Naive B cell (primary cell): ENCODE measurements at regions not wholly inside any gene's neighbourhood (a gene's known extent, or its start where the extent isn't known, plus 50 kb on each side); places are given as distances from the start of the nearest gene placed in this dataset.

Source experiments
- ATAC-seq, 2 donors: fragments of 150-1000 bp; cut with Tn5 transposase; 2 replicates each; pipeline ENCODE4 v1.10.0; 2021; ENCODE audit warnings: low read depth in 2 of 2, mild to moderate bottlenecking in 2 of 2, moderate library complexity in 2 of 2
- DNase-seq: peaks from one replicate; pipeline ENCODE4 v3.0.0; 2022
- H3K27ac Mint-ChIP-seq, 6 donors: one replicate each; pipeline ENCODE4 v1.8.0; 2020 to 2022; ENCODE audit warnings: mild to moderate bottlenecking in 6 of 6, mixed read lengths in 6 of 6, moderate library complexity in 5 of 6, inconsistent platforms in 2 of 6
- H3K27me3 Mint-ChIP-seq, 3 donors: one replicate each; pipeline ENCODE4 v1.8.0; 2021 to 2022; ENCODE audit warnings: mixed read lengths in 3 of 3, mild to moderate bottlenecking in 1 of 3
- H3K36me3 Mint-ChIP-seq, 2 donors: one replicate each; pipeline ENCODE4 v1.8.0; 2020 to 2022; ENCODE audit warnings: mixed read lengths in 2 of 2, inconsistent platforms in 1 of 2, mild to moderate bottlenecking in 1 of 2
- H3K4me1 Mint-ChIP-seq, 3 donors: one replicate each; pipeline ENCODE4 v1.8.0; 2020 to 2022; ENCODE audit warnings: mixed read lengths in 3 of 3, inconsistent platforms in 1 of 3, mild to moderate bottlenecking in 1 of 3, moderate library complexity in 1 of 3
- H3K4me3 Mint-ChIP-seq, 8 donors: one replicate each; pipeline ENCODE4 v1.8.0; 2020 to 2022; ENCODE audit warnings: mild to moderate bottlenecking in 8 of 8, mixed read lengths in 8 of 8, moderate library complexity in 8 of 8, inconsistent platforms in 2 of 8
- H3K9me3 Mint-ChIP-seq, 7 donors: one replicate each; pipeline ENCODE4 v1.8.0; 2020 to 2022; ENCODE audit warnings: mixed read lengths in 7 of 7, mild to moderate bottlenecking in 5 of 7, inconsistent platforms in 2 of 7, moderate library complexity in 1 of 7

DNA sequence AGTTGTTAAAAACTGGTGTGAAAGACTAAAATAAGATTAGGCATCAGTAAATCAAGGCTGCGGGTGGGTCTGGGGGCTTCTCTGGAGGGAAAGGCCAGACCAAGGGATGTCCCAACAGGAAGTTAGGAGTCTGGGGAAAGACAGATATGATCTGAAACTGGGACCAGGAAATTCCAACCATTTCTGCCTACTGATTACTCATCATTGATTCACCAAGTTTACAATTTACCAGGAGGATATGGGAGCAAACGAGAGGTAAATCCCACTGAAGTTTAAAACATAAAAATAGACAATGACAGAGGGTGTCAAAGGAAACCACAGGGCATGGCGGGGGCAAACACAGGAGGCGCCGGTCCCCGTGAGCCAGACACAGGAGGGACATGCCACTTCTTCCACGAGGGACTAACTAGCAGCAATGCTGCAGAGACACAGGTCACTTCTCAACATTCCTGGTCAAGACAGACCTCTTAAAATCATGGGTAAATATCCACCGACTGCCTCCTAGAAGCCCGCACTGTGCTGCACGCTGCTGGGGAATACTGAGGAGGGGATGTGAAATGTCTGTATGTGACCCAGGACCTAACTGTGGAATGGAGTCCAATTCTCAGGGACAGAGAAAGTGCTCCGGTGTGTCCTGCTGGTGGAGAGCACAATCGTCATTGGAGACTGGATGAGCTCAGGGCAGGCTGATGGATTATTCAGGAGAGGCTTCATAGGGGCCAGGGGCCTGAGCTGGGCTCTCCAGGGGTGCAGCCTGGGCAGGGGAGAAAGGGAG lies 153.4 kb upstream of the KLF14 start:
- Mint-ChIP-seq H3K27me3 (no peaks in the 10 kb centered on the region), H3K36me3 (peaks cover 4 to 7% of the 10 kb centered on the region in 2 donors), H3K9me3 (no peaks in the 10 kb centered on the region), H3K4me3 (peak overlapping the region in 1 of 8 donors; percentile 68), H3K4me1 (peaks cover 0 to 18% (median 7%) of the 10 kb centered on the region in 3 donors), H3K27ac (peak overlapping the region in 4 of 6 donors; percentile 24 to 84 (median 54))
- ATAC-seq = no peak
- DNase-seq = no peak

DNA sequence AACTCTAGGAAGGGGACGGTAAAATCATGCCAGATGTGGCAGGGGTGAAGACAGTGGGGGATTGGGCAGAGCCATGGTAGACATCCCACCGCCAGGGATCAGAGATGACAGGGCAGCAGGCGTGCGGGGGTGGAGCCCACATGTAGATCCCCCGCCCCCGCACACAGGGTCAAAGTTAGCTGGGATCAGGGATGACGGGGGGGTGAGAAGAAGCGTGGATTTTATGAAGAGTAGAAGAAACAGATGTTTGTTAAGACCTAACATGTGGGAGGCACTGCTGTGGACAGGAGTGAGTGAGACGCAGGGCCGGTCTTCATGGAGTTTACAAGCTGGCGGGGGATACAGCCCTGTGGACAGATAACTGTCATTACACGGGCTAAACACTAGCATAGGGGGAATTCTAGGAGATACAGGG lies 154.0 kb upstream of the KLF14 start:
- H3K36me3 Mint-ChIP-seq = peaks cover 0 to 7% of the 10 kb centered on the region in 2 donors
- peak overlapping the region in 4 of 6 donors; percentile 27 to 80 (median 72) for H3K27ac Mint-ChIP-seq
- no peaks in the 10 kb centered on the region for H3K27me3 Mint-ChIP-seq
- peaks cover 4 to 18% (median 12%) of the 10 kb centered on the region in 3 donors for H3K4me1 Mint-ChIP-seq
- H3K4me3 Mint-ChIP-seq = peak overlapping the region in 1 of 8 donors; percentile 68
- H3K9me3 Mint-ChIP-seq = no peaks in the 10 kb centered on the region
- no peak for DNase-seq
- no peak for ATAC-seq

DNA sequence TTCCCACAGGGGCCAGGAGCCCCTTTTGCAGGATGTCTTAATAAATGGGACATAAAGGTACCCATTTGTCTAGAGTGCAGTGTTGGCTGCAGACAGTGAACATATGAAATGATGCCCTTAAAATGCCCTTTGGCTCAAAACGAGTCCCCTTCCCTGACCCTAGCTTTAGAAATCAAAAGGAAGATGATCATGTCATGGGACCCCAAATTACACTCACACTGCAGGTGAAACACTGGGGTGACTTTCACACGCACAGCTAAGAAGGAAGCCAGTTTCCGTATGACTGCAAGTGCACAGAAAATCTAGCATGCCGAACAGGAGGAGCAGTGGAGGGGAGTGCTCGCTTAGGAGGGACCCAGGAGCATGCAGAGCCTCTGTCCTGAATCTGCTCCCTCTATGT lies 154.5 kb upstream of the KLF14 start:
- H3K4me1 Mint-ChIP-seq = peaks cover 4 to 18% (median 12%) of the 10 kb centered on the region in 3 donors
- ATAC-seq = no peak

DNA sequence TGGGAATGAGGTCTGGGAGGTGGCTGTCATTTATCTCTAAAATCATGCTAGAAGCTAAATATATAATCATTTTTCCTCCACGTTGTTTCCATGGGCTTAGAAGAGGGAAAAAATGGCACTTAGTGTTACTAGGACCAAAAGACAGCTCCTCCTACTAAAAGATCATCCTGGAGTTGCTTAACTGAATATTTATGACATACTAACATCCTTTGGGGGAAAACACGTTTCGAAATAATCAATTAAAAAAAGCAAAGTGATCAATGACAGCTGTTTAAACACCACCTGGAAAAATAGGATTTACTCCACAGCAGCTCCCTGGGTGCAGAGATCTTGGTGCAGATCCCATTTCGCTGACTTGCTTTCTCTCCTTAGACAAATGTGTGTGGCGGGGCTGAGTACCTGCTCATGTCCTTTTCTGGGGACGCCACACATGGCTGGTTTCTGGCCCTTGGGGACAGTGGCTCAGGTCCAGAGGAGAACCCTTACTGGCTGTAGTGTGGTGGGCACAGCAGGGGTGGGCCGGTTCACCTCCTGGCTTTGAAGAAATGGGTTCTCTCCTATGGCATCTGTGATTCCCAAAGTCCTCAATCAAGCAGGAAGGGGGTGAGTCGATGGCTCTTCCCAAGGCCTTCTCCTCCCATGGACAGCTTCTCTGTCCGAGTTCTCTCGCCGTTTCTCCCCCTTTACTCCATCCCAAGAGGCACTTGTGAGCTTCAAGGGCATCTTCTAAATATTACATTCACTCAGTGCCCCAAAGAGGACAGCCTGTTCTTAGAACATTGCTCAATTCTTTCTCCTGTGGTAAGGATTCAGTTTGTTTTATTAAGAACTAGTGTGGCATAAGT lies 156.4 kb upstream of the KLF14 start:
- Mint-ChIP-seq H3K36me3 (peaks cover 5 to 16% of the 10 kb centered on the region in 2 donors), H3K27me3 (no peaks in the 10 kb centered on the region), H3K27ac (peak overlapping the region in 1 of 6 donors; percentile 33), H3K9me3 (no peaks in the 10 kb centered on the region), H3K4me3 (no peak overlapping the region), H3K4me1 (peaks cover 22 to 36% (median 24%) of the 10 kb centered on the region in 3 donors)
- no peak for DNase-seq
- no peak for ATAC-seq

More for the DNA sequence above, 154.5 kb upstream of the KLF14 start:
- DNase-seq = no peak
- peaks cover 0 to 7% of the 10 kb centered on the region in 2 donors for H3K36me3 Mint-ChIP-seq
- no peak overlapping the region for H3K4me3 Mint-ChIP-seq
- H3K27ac Mint-ChIP-seq = peak overlapping the region in 3 of 6 donors; percentile 72 to 86 (median 76)
- no peaks in the 10 kb centered on the region for H3K27me3 Mint-ChIP-seq
- no peaks in the 10 kb centered on the region for H3K9me3 Mint-ChIP-seq

DNA sequence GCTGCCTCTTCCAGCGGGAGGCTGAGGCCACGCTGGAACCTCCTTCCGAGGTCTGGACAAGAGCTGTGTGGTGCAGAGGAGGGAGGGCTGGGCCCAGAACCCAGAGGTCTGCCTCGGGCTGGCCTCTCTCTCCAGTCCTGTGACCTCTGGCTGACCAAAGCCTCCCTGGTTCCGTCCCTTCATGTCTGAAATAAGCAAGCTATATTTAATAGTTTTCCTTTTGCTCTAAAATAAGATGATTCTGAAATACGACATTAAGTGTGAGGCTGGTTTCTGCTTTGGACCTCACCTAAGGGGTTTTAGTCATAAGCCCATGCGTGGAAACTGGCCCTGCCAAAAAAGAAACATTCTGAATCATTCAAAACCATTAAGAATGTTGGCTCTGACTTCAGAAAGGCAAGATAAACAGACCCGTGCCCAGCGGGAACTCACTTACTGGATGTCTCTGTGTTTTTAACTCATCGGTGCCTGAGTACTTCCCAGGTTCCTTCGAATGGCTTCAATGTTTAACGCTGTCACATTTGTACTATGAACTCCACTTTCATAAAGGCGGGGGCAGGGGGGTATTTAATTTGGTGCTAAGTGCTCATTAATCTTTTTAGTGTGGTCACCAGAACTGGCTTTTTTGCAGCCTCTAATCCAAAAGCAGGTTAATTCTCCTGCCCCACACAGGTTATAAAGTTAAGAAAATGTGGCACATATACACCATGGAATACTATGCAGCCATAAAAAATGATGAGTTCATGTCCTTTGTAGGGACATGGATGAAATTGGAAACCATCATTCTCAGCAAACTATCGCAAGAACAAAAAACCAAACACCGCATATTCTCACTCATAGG lies 157.5 kb upstream of the KLF14 start:
- Mint-ChIP-seq H3K27ac (no peak overlapping the region), H3K4me3 (no peak overlapping the region), H3K36me3 (peaks cover 8 to 21% of the 10 kb centered on the region in 2 donors), H3K4me1 (peaks cover 29 to 45% (median 31%) of the 10 kb centered on the region in 3 donors), H3K9me3 (no peaks in the 10 kb centered on the region), H3K27me3 (no peaks in the 10 kb centered on the region)
- DNase-seq (no peak), ATAC-seq (no peak)

DNA sequence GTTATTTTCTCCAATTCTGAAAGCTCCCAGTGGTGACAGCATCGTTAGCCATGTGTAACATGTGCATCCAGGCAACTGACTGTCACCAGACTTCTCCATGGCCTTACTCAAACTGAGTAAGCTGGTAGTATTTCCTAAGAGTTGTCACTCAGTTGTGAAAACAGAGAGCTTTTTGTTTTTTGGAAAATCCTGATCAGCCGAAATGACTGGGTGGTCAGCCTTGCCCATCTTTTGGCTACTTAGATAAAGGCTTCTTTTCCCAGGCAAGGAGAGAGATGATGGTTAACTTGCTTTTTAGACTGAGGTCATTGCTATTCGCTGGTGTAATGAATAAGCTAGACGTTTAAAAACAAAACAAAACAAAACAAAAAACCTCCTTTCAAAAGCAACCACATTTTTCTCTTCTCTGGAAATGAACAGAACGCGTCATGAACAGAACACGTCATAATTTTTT lies 159.5 kb upstream of the KLF14 start:
- DNase-seq (no peak), ATAC-seq (no peak)
- peaks cover 37 to 53% (median 42%) of the 10 kb centered on the region in 3 donors for H3K4me1 Mint-ChIP-seq
- H3K36me3 Mint-ChIP-seq = peaks cover 11 to 23% of the 10 kb centered on the region in 2 donors
- H3K9me3 Mint-ChIP-seq = no peaks in the 10 kb centered on the region
- no peak overlapping the region for H3K4me3 Mint-ChIP-seq
- no peaks in the 10 kb centered on the region for H3K27me3 Mint-ChIP-seq
- peak overlapping the region in 5 of 6 donors; percentile 25 to 82 (median 56) for H3K27ac Mint-ChIP-seq

DNA sequence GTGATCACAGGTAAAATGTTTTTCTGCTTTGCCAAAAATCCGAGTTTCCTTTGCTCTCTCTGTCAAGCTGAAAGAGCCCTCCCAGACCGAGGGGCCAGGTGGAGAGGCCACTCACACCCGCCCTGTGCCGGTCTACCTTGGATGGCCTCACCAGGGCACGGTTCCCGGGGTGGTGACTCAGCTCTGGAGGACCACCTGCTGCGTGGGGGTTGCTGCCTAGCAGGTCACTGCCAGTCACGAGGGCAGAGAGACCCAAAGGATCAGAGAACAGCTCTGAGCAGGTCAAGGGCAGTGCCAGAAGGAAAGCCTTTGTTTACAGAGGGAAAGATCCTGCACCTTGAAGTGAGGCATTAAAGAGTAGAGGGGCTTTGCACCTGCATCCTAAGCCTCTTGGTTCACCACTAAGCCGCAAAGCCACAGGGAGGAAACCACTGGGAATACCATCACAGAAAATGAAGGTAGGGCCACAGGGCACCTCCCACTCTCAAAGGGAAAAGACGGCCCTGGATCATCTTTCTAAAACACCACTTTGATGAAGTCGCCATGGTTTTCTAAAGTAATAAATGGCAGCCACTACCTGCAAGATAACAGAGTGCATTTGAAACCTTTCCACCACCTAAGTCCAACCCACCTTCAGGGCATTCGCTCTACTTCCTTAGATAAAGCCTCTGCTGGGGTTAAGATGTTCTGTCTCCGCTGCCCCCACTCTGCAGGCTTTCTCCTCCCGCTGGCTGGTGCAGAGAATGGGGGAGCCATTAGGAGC lies 160.3 kb upstream of the KLF14 start:
- Mint-ChIP-seq H3K4me1 (peaks cover 42 to 57% (median 51%) of the 10 kb centered on the region in 3 donors), H3K9me3 (no peaks in the 10 kb centered on the region), H3K36me3 (peaks cover 11 to 23% of the 10 kb centered on the region in 2 donors), H3K4me3 (no peak overlapping the region), H3K27me3 (no peaks in the 10 kb centered on the region), H3K27ac (peak overlapping the region; percentile 25 to 93 (median 84))
- ATAC-seq = no peak
- DNase-seq = no peak

DNA sequence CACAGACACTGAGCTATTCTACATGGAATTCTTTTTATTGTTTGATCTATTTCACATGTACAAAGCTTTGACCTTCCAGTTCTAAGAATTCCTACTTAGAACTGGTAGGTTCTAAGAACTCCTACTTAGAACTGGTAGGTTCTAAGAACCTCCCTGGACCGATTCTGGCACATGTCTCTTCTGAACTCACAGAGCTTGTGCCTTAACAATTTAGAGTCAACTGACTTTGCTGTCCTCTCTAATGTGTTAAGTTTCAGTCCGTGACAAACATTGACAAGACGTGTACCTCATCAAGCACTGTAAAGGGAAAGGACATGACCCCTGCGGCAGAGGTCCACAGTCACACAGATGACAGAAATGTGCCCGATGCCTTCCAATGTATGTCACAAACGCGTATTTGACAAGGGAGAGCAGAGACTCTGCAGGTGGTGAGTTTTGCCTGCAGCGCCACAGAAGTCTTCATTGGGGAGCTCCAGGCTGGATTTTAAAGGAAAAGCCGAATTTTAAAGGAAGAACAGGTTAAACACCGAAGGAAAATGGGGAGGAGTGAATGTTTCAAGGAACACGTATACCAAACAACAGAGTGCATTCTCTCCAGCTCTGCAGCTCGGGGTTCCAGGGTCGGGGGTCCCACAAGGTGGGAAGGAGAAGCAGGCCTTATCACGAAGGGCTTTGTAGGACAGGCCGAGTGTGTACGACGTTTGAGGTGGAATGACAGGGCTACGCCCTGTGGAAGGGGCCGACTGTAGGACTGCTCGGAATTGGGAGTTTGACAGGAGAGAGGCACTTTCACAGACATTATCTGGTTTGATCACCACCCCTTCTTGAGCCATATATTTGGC lies 161.1 kb upstream of the KLF14 start:
- Mint-ChIP-seq H3K9me3 (peaks cover 0 to 1% (median 0%) of the 10 kb centered on the region in 7 donors), H3K36me3 (peaks cover 16 to 23% of the 10 kb centered on the region in 2 donors), H3K27ac (peak overlapping the region; percentile 25 to 93 (median 78)), H3K27me3 (no peaks in the 10 kb centered on the region), H3K4me1 (peaks cover 49 to 64% (median 59%) of the 10 kb centered on the region in 3 donors), H3K4me3 (no peak overlapping the region)
- DNase-seq (no peak), ATAC-seq (no peak)

DNA sequence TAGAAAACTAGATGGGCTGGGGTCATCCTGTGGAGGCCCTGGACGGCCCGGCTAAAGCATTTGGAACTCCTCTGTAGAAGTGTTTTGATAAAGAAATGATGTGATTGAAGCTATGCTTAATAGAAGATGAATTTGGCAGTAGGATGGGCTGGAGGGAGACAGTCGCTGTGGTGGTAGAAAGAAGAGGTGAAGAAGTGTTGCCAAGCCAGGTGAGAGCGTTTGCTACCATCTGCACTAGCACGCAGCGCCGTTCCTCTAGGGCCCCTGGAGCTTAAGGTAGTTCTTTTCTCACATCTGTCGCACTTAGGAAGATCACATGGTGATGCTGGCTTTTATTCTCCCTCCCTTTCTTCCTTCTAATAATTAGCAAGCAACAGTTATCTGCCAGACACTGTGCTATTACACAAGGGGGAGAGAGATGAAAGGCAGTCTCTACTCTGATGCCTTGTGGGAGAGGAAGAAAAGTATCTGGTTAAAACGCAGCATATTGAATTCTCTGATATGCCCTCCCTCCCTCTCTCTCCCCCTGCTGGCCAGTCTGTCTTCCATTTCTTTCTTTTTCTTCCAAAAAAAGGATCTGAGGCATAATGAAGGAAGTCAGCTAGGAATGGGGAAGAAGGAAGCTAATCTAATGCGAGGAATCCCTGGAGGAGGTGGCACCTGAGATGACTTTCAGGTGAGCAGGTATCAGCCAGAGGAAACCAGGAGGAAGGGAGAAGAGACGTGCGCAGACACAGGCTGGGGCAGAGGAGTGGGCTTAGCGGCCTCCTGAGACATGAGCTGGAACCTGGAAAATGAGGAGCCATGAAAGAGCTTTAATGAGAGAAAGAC lies 162.3 kb upstream of the KLF14 start:
- ATAC-seq = no peak
- Mint-ChIP-seq H3K27me3 (no peaks in the 10 kb centered on the region), H3K27ac (peak overlapping the region in 4 of 6 donors; percentile 15 to 86 (median 68)), H3K4me1 (peaks cover 59 to 70% (median 67%) of the 10 kb centered on the region in 3 donors), H3K36me3 (peaks cover 16 to 23% of the 10 kb centered on the region in 2 donors), H3K4me3 (peak overlapping the region in 1 of 8 donors; percentile 47), H3K9me3 (peaks cover 0 to 1% (median 0%) of the 10 kb centered on the region in 7 donors)
- no peak for DNase-seq

DNA sequence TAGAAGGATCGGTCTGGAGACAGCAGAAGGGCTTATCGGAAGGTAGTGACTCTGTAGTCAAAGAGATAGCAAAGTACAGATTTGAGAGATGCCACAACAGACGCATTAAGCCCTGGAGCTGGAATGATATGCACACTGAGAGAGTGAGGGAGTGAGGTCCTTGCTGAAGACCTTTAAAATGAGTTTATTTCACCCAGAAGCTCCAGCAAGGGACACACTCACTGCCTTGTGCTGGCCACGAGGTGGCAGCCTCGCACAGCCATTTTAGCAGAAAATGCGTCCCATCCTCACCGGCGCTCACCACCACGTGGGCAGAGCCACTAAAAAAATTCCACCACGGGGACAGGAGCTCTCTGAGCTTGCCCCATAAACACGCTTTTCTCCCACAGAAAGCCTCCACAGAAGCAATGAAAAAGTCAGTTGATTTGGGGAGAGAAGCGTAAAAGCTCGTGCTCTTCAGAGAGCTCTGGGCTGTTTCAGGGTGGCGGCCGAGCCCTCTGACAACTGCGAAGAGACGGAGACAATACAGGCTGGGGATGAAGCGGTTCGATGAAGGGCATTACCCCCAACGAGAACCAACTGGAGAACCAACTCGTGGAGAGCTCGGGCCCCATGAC lies 163.0 kb upstream of the KLF14 start:
- DNase-seq (peak; percentile 53), ATAC-seq (peak; percentile 77 to 85)
- H3K4me3 Mint-ChIP-seq = peak overlapping the region in 2 of 8 donors; percentile 11 to 29
- peak overlapping the region; percentile 53 to 97 (median 86) for H3K27ac Mint-ChIP-seq
- peaks cover 0 to 1% (median 0%) of the 10 kb centered on the region in 7 donors for H3K9me3 Mint-ChIP-seq
- peaks cover 16 to 23% of the 10 kb centered on the region in 2 donors for H3K36me3 Mint-ChIP-seq
- no peaks in the 10 kb centered on the region for H3K27me3 Mint-ChIP-seq
- H3K4me1 Mint-ChIP-seq = peaks cover 63 to 77% (median 72%) of the 10 kb centered on the region in 3 donors
